H1 (cell line): ENCODE measurements at regions not wholly inside any gene's neighbourhood (a gene's known extent, or its start where the extent isn't known, plus 50 kb on each side); places are given as distances from the start of the nearest gene placed in this dataset.

Experiments
- CTCF ChIA-PET: fragments of 300-600 bp; sonication (Branson Sonifier 250); formaldehyde crosslinking; loops from one replicate; lab custom pipeline; 2021; ENCODE audit not compliant: partially characterized antibody; lab: Charles Lee
- POLR2A ChIA-PET: fragments of 300-600 bp; sonication (Branson Sonifier 250); formaldehyde crosslinking; loops from one replicate; lab custom pipeline; 2021; ENCODE audit warnings: inconsistent platforms; ENCODE audit not compliant: partially characterized antibody; lab: Charles Lee
- DNase-seq, 2 experiments: peaks; one replicate each; pipeline versions ENCODE4 v3.0.0 to v3.0.0-alpha.2; 2010 to 2022; ENCODE audit warnings: low spot score in 2 of 2, low read depth in 1 of 2, mixed read lengths in 1 of 2
- FAIRE-seq: peaks from 2 replicates; lab custom pipeline; 2011; peaks lifted over from hg19 to GRCh38; lab: Jason Lieb, UNC
- H2AFZ ChIP-seq: 2 replicates; pipeline ENCODE4 v1.8.1; 2012; ENCODE audit warnings: low read length, inconsistent platforms
- H2AK5ac ChIP-seq: 2 replicates; pipeline ENCODE4 v1.6.1; 2013; ENCODE audit warnings: low read depth, low read length
- H2BK120ac ChIP-seq: replicated peaks from 2 replicates; pipeline ENCODE3; 2013; ENCODE audit warnings: low read depth, low read length, inconsistent platforms
- H2BK12ac ChIP-seq: 2 replicates; pipeline ENCODE4 v1.6.1; 2013; ENCODE audit warnings: low read depth, low read length
- H2BK15ac ChIP-seq: 2 replicates; pipeline ENCODE4 v1.6.1; 2013; ENCODE audit warnings: low read length
- H2BK20ac ChIP-seq: 2 replicates; pipeline ENCODE4 v1.6.1; 2013; ENCODE audit warnings: low read length
- H2BK5ac ChIP-seq: 2 replicates; pipeline ENCODE4 v1.6.1; 2013; ENCODE audit warnings: low read depth, low read length
- H3K14ac ChIP-seq: 2 replicates; pipeline ENCODE4 v1.6.1; 2013; ENCODE audit warnings: inconsistent platforms; ENCODE audit not compliant: insufficient read length
- H3K18ac ChIP-seq: 2 replicates; pipeline ENCODE4 v1.6.1; 2013; ENCODE audit warnings: low read length; ENCODE audit errors: extremely low read depth
- H3K23ac ChIP-seq: 2 replicates; pipeline ENCODE4 v1.6.1; 2013; ENCODE audit warnings: inconsistent platforms; ENCODE audit not compliant: insufficient read length
- H3K23me2 ChIP-seq: 2 replicates; pipeline ENCODE4 v1.6.1; 2013; ENCODE audit warnings: low read depth, low read length
- H3K27ac ChIP-seq: 2 replicates; pipeline ENCODE4 v1.6.1; 2011; ENCODE audit warnings: low read depth, low read length, inconsistent platforms
- H3K27me3 ChIP-seq, 4 experiments: replicated peaks in 1 of 4; 1 replicate in 1 of 4; 2 replicates in 3 of 4; pipeline versions ENCODE4 v1.6.1 to v1.8.1; 2011 to 2013; ENCODE audit warnings: low read length in 3 of 4, mild to moderate bottlenecking in 3 of 4, inconsistent platforms in 2 of 4, mixed read lengths in 2 of 4, moderate library complexity in 1 of 4; ENCODE audit not compliant: control insufficient read depth in 3 of 4, insufficient read depth in 3 of 4; ENCODE audit errors: extremely low read depth in 1 of 4
- H3K36me3 ChIP-seq, 4 experiments: 2 replicates each; pipeline versions ENCODE4 v1.6.1 to v1.8.1; 2011 to 2013; ENCODE audit warnings: mild to moderate bottlenecking in 4 of 4, low read length in 3 of 4, moderate library complexity in 2 of 4, control low read depth in 1 of 4, inconsistent platforms in 1 of 4; ENCODE audit not compliant: insufficient read depth in 4 of 4, control insufficient read depth in 2 of 4
- H3K4ac ChIP-seq: replicated peaks from 2 replicates; pipeline ENCODE3; 2013; ENCODE audit warnings: low read length, low read depth, mixed read lengths, inconsistent platforms; ENCODE audit not compliant: insufficient read length
- H3K4me1 ChIP-seq, 4 experiments: replicated peaks in 1 of 4; 1 replicate in 1 of 4; 2 replicates in 3 of 4; pipeline versions ENCODE4 v1.6.1 to v1.8.1; 2011 to 2013; ENCODE audit warnings: low read length in 3 of 4, inconsistent platforms in 2 of 4, mixed read lengths in 1 of 4; ENCODE audit not compliant: insufficient read depth in 4 of 4, control insufficient read depth in 3 of 4
- H3K4me2 ChIP-seq, 2 experiments: 2 replicates each; pipeline versions ENCODE4 v1.6.1 to v1.8.1; 2011 to 2013; ENCODE audit warnings: low read depth in 2 of 2, low read length in 2 of 2, control low read depth in 1 of 2, inconsistent platforms in 1 of 2, mild to moderate bottlenecking in 1 of 2; ENCODE audit not compliant: insufficient read depth in 1 of 2
- H3K4me3 ChIP-seq, 4 experiments: fragments of 200-600, 300-600 bp in 1 of 4; sonication (generic), shearing (Covaris generic), sonication (Bioruptor Twin) in 1 of 4; 2 replicates each; pipeline versions ENCODE4 v1.5.1 to v1.8.1; 2011 to 2016; ENCODE audit warnings: low read length in 4 of 4, low read depth in 3 of 4, control low read depth in 2 of 4, inconsistent platforms in 2 of 4, mild to moderate bottlenecking in 2 of 4, mixed read lengths in 1 of 4, moderate library complexity in 1 of 4; ENCODE audit not compliant: insufficient read depth in 2 of 4; ENCODE audit errors: extremely low read depth in 1 of 4
- H3K56ac ChIP-seq: replicated peaks from 2 replicates; pipeline ENCODE3; 2013; ENCODE audit warnings: low read depth, mild to moderate bottlenecking, mixed read lengths, low read length, inconsistent platforms; ENCODE audit not compliant: insufficient read length
- H3K79me1 ChIP-seq: 2 replicates; pipeline ENCODE4 v1.6.1; 2013; ENCODE audit warnings: low read depth, low read length, control low read depth
- H3K79me2 ChIP-seq, 2 experiments: 2 replicates each; pipeline versions ENCODE4 v1.6.1 to v1.8.1; 2012 to 2013; ENCODE audit warnings: low read length in 2 of 2, mild to moderate bottlenecking in 2 of 2, inconsistent platforms in 1 of 2; ENCODE audit not compliant: insufficient read depth in 2 of 2, control insufficient read depth in 1 of 2
- H3K9ac ChIP-seq, 4 experiments: replicated peaks in 1 of 4; 1 replicate in 1 of 4; 2 replicates in 3 of 4; pipeline versions ENCODE4 v1.6.1 to v1.8.1; 2011 to 2013; ENCODE audit warnings: low read depth in 3 of 4, low read length in 3 of 4, control low read depth in 2 of 4, mild to moderate bottlenecking in 2 of 4, moderate library complexity in 2 of 4, inconsistent platforms in 1 of 4; ENCODE audit errors: extremely low read depth in 1 of 4
- H3K9me3 ChIP-seq, 2 experiments: 2 replicates each; pipeline versions ENCODE4 v1.6.1 to v1.8.1; 2012 to 2013; ENCODE audit warnings: mild to moderate bottlenecking in 2 of 2, moderate library complexity in 2 of 2, control low read depth in 1 of 2, inconsistent platforms in 1 of 2, low read depth in 1 of 2, low read length in 1 of 2, mixed read lengths in 1 of 2; ENCODE audit not compliant: insufficient read depth in 2 of 2
- H4K20me1 ChIP-seq, 2 experiments: replicated peaks in 1 of 2; 2 replicates each; pipeline versions ENCODE3 to v1.8.1; 2011 to 2013; ENCODE audit warnings: inconsistent platforms in 2 of 2, low read length in 2 of 2, mild to moderate bottlenecking in 1 of 2; ENCODE audit not compliant: insufficient read depth in 2 of 2, control insufficient read depth in 1 of 2
- H4K5ac ChIP-seq: 2 replicates; pipeline ENCODE4 v1.6.1; 2013; ENCODE audit warnings: low read length, low read depth, mixed read lengths, inconsistent platforms; ENCODE audit not compliant: insufficient read length
- H4K8ac ChIP-seq: 2 replicates; pipeline ENCODE4 v1.8.0; 2013; ENCODE audit warnings: mild to moderate bottlenecking, moderate library complexity, low read length, inconsistent platforms; ENCODE audit not compliant: insufficient read depth; ENCODE audit errors: extremely low read depth
- H4K91ac ChIP-seq: replicated peaks from 2 replicates; pipeline ENCODE3; 2013; ENCODE audit warnings: low read length, mixed read lengths, inconsistent platforms; ENCODE audit not compliant: insufficient read length
- CBX5 ChIP-seq: fragments of 300-800, 300-1000 bp; sonication (generic); IDR thresholded peaks from 2 replicates; pipeline ENCODE4 v1.7.1; 2016; ENCODE audit warnings: antibody characterized with exemption, low read length, low read depth
- GABPA ChIP-seq: IDR thresholded peaks from 2 replicates; pipeline ENCODE4 v1.6.1; 2011; ENCODE audit warnings: mild to moderate bottlenecking, low read length, moderate library complexity, borderline replicate concordance; ENCODE audit not compliant: insufficient read depth
- HDAC6 ChIP-seq: IDR thresholded peaks from one replicate; pipeline ENCODE4 v1.7.1; 2012; ENCODE audit warnings: low read depth, mild to moderate bottlenecking, inconsistent platforms, low read length, moderate library complexity
- JUND ChIP-seq: IDR thresholded peaks from 2 replicates; pipeline ENCODE4 v1.6.1; 2011; ENCODE audit warnings: mild to moderate bottlenecking, improper control_type of control experiment, low read length
- KDM1A ChIP-seq: fragments of 200-600, 300-600 bp; sonication (generic); IDR thresholded peaks from 2 replicates; pipeline ENCODE4 v1.7.1; 2016; ENCODE audit warnings: mild to moderate bottlenecking, low read length, borderline replicate concordance
- KDM4A ChIP-seq: IDR thresholded peaks from one replicate; pipeline ENCODE4 v1.7.1; 2012; ENCODE audit warnings: low read depth, mild to moderate bottlenecking, moderate library complexity, low read length, inconsistent platforms; ENCODE audit not compliant: severe bottlenecking
- WGBS, 2 experiments: shearing (Covaris generic) in 1 of 2; methylation state at CpG; one replicate each; pipeline versions ENCODE4 v1.1.6 to v1.1.7; 2013 to 2015; ENCODE audit warnings: low lambda C conversion rate in 2 of 2, mixed read lengths in 2 of 2, inconsistent platforms in 1 of 2, low coverage in 1 of 2, missing lambda C conversion rate in 1 of 2; ENCODE audit not compliant: insufficient replicate concordance in 2 of 2, insufficient coverage in 1 of 2, insufficient read length in 1 of 2; ENCODE audit errors: extremely low coverage in 1 of 2, missing lambda C conversion rate in 1 of 2; 5-methylcytosine and 5-hydroxymethylcytosine counted together

DNA sequence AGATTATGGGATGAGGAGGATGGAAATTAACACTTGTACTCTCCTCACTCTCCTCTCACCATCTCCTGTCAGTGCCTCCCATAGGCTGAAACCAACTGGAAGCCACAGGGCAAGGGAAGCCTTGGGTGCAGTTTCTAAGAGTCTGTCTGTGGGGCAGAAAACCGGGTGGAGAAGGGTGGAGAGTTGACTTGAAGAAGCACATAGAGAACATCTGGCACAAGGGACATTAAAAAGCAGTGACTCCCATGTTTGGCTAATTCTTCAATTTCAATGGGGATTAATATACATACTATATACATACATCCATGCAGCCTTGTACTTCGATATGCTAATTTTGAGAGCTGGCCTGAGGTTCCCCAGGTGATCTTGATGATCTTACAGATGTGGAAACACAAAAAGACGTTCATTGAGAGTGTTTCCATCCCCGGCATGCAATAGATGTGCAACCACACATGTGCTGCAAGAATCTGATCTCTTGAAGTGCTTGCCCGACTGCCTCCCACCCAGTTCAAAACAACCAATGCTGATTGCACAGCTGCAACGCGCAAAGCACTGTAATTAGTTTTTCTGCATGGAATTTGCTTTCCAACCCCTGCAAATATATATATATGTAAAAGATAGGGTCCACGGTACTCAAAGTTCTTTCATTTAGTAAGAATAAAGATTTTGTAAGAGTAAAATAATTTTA is 121.9 kb upstream of the TMC3 start:
- Histone ChIP-seq H3K27ac (no peak overlapping the region), H3K14ac (no peak overlapping the region), H3K56ac (no peak overlapping the region), H4K8ac (no peak overlapping the region), H2AK5ac (no peak overlapping the region), H2AFZ (no peak overlapping the region), H2BK12ac (no peak overlapping the region), H4K5ac (no peak overlapping the region), H3K79me1 (no peaks in the 10 kb centered on the region), H3K9me3 (no peaks in the 10 kb centered on the region), H3K4me3 (no peak overlapping the region), H4K91ac (no peak overlapping the region), H4K20me1 (no peaks in the 10 kb centered on the region), H2BK15ac (no peak overlapping the region), H3K79me2 (no peaks in the 10 kb centered on the region), H3K23ac (no peak overlapping the region), H2BK20ac (no peak overlapping the region), H3K23me2 (no peaks in the 10 kb centered on the region), H3K36me3 (no peaks in the 10 kb centered on the region), H3K9ac (no peak overlapping the region), H3K4ac (no peak overlapping the region), H2BK120ac (no peak overlapping the region), H3K27me3 (no peaks in the 10 kb centered on the region), H3K4me2 (no peak overlapping the region), H3K18ac (no peak overlapping the region), H2BK5ac (no peak overlapping the region), H3K4me1 (no peaks in the 10 kb centered on the region)
- FAIRE-seq (no peak), DNase-seq (no peak)
- 93% methylated on average over 8 of the region's 8 CpGs; no CpG with 5 or more reads in 1 of the 2 experiments for WGBS, 2 experiments
- CTCF ChIA-PET, result interaction anchor here (5.2 kb wide), 1 partner anchor 16 kb away, joined by 29 read pairs; no protein-coding TSS in a partner anchor
- POLR2A ChIA-PET, result no interaction called here
- TF ChIP-seq KDM1A, result no peak
- TF ChIP-seq KDM4A, result no peak
- no peak for TF ChIP-seq HDAC6
- TF ChIP-seq GABPA, result no peak
- no peak for TF ChIP-seq JUND
- TF ChIP-seq CBX5, result no peak
